Natural killer cell (primary cell): ENCODE measurements at regions not wholly inside any gene's neighbourhood (a gene's known extent, or its start where the extent isn't known, plus 50 kb on each side); places are given as distances from the start of the nearest gene placed in this dataset.
A peak's percentile ranks its signal among the peaks of the same experiment; 100 is the strongest.

Experiments
- ATAC-seq, 3 donors: fragments of 150-1000 bp in 2 of 3; fragments of 200-7000 bp in 1 of 3; cut with Tn5 transposase; 1 replicate in 1 of 3; 2 replicates in 2 of 3; pipeline ENCODE4 v1.10.0; 2021; ENCODE audit warnings: mild to moderate bottlenecking in 2 of 3, moderate library complexity in 2 of 3
- DNase-seq, 2 donors: peaks; one replicate each; pipeline versions ENCODE4 v3.0.0 to v3.0.0-alpha.2; 2013 to 2021; ENCODE audit warnings: mixed read lengths in 1 of 2
- H3K27ac ChIP-seq: one replicate; pipeline ENCODE4 v1.5.1; 2013; ENCODE audit warnings: mild to moderate bottlenecking, low read length
- H3K27me3 ChIP-seq: one replicate; pipeline ENCODE4 v1.6.1; 2013; ENCODE audit warnings: low read length; ENCODE audit not compliant: control insufficient read depth, insufficient read depth
- H3K36me3 ChIP-seq: one replicate; pipeline ENCODE4 v1.6.1; 2013; ENCODE audit warnings: low read length; ENCODE audit not compliant: control insufficient read depth, insufficient read depth
- H3K4me1 ChIP-seq: one replicate; pipeline ENCODE4 v1.6.1; 2013; ENCODE audit warnings: low read length; ENCODE audit not compliant: control insufficient read depth, insufficient read depth
- H3K4me3 ChIP-seq: one replicate; pipeline ENCODE4 v1.5.1; 2013; ENCODE audit warnings: low read length
- H3K9me3 ChIP-seq: one replicate; pipeline ENCODE4 v1.6.1; 2013; ENCODE audit warnings: low read length; ENCODE audit not compliant: control insufficient read depth, insufficient read depth
- H3K27ac Mint-ChIP-seq, 2 donors: one replicate each; pipeline ENCODE4 v1.8.0; 2022; ENCODE audit warnings: mild to moderate bottlenecking in 2 of 2, mixed read lengths in 2 of 2, moderate library complexity in 1 of 2
- H3K27me3 Mint-ChIP-seq, 2 donors: one replicate each; pipeline ENCODE4 v1.8.0; 2022; ENCODE audit warnings: low read depth in 2 of 2, mixed read lengths in 2 of 2
- H3K36me3 Mint-ChIP-seq: one replicate; pipeline ENCODE4 v1.8.0; 2022; ENCODE audit warnings: mixed read lengths
- H3K4me1 Mint-ChIP-seq, 2 donors: one replicate each; pipeline ENCODE4 v1.8.0; 2022; ENCODE audit warnings: mixed read lengths in 2 of 2
- H3K4me3 Mint-ChIP-seq: one replicate; pipeline ENCODE4 v1.8.0; 2022; ENCODE audit warnings: mild to moderate bottlenecking, moderate library complexity, mixed read lengths
- H3K9me3 Mint-ChIP-seq, 2 donors: one replicate each; pipeline ENCODE4 v1.8.0; 2022; ENCODE audit warnings: mixed read lengths in 2 of 2
- WGBS: methylation state at CpG from one replicate; pipeline ENCODE4 v1.1.7; 2013; ENCODE audit warnings: missing lambda C conversion rate; ENCODE audit not compliant: insufficient coverage; 5-methylcytosine and 5-hydroxymethylcytosine counted together
- intact Hi-C: fragments of 100-400 bp; cut with micrococcal nuclease; formaldehyde crosslinking; loops from one replicate; pipeline ENCODE4 v1.14.2; 2022
- TF ChIP-seq, protein P1 (sequence below): fragments of 200-600 bp; IDR thresholded peaks from one replicate; pipeline ENCODE4 v1.8.0; 2022; ENCODE audit warnings: antibody characterized with exemption

DNA sequence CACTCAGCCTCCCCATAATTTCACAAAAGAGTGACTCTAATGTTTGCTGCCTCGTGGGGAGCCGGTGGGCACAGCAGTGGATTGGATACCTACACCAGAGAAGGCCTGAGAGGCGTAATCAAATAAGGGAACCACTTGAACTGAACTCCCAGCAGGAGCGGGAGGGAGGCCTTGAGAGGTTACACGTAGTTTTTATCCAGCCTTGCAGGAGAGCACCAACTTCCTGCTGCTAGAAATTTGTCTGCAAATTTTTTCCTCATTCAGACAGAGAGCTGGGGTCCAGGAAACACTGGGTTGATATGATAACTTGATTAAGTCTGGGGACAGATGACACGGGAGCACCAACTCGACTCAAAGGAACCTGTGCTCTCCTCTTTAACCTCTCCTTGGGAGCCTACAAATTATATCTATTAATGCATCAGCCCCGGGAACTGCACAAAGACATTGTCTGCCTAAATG lies 69.8 kb downstream of the HES1 start:
- Histone ChIP-seq H3K27me3 (peaks cover 41% of the 10 kb centered on the region), H3K4me3 (no peak overlapping the region), H3K36me3 (no peaks in the 10 kb centered on the region), H3K4me1 (peaks cover 7% of the 10 kb centered on the region), H3K27ac (no peak overlapping the region), H3K9me3 (no peaks in the 10 kb centered on the region)
- WGBS: 21% methylated on average over 8 of the region's 8 CpGs
- Mint-ChIP-seq H3K27me3 (peaks cover 41 to 57% of the 10 kb centered on the region in 2 donors), H3K27ac (no peak overlapping the region), H3K9me3 (no peaks in the 10 kb centered on the region), H3K4me3 (no peak overlapping the region), H3K36me3 (no peaks in the 10 kb centered on the region), H3K4me1 (peaks cover 6 to 11% of the 10 kb centered on the region in 2 donors)
- DNase-seq (peak in 1 of 2 donors; percentile 33), ATAC-seq (no peak)
- TF ChIP-seq, protein P1, sequence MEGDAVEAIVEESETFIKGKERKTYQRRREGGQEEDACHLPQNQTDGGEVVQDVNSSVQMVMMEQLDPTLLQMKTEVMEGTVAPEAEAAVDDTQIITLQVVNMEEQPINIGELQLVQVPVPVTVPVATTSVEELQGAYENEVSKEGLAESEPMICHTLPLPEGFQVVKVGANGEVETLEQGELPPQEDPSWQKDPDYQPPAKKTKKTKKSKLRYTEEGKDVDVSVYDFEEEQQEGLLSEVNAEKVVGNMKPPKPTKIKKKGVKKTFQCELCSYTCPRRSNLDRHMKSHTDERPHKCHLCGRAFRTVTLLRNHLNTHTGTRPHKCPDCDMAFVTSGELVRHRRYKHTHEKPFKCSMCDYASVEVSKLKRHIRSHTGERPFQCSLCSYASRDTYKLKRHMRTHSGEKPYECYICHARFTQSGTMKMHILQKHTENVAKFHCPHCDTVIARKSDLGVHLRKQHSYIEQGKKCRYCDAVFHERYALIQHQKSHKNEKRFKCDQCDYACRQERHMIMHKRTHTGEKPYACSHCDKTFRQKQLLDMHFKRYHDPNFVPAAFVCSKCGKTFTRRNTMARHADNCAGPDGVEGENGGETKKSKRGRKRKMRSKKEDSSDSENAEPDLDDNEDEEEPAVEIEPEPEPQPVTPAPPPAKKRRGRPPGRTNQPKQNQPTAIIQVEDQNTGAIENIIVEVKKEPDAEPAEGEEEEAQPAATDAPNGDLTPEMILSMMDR: no peak
- intact Hi-C loops: no loop called here

DNA sequence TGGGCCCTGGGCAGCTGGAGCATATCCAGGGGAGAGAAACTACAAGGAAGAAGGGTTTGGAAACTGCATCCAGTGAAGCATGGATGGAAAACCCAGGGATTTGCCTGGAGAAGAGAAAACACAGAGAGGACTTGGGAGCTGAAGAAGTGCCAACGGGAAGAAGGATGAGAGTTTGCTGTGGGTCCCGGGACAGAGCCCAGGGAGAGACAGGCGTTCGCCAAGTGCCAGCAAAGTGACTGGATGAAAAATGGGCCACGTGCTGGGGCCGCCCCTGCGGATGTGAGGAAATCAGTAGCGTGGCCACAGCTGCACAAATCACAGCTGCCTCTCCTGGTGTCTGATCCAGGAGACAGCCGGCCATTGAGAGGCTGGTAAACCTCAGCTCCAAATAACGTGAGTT lies 70.4 kb downstream of the HES1 start:
- Histone ChIP-seq H3K27me3 (peaks cover 38% of the 10 kb centered on the region), H3K4me3 (no peak overlapping the region), H3K36me3 (no peaks in the 10 kb centered on the region), H3K4me1 (peaks cover 7% of the 10 kb centered on the region), H3K27ac (no peak overlapping the region), H3K9me3 (no peaks in the 10 kb centered on the region)
- H3K36me3 Mint-ChIP-seq: no peaks in the 10 kb centered on the region
- H3K4me1 Mint-ChIP-seq: peaks cover 6 to 11% of the 10 kb centered on the region in 2 donors
- no peak for DNase-seq
- H3K27ac Mint-ChIP-seq: no peak overlapping the region
- H3K27me3 Mint-ChIP-seq: peaks cover 40 to 51% of the 10 kb centered on the region in 2 donors
- ATAC-seq: no peak
- no peaks in the 10 kb centered on the region for H3K9me3 Mint-ChIP-seq
- TF ChIP-seq, protein P1: no peak
- no peak overlapping the region for H3K4me3 Mint-ChIP-seq
- intact Hi-C loops: no loop called here
- 11% methylated on average over 9 of the region's 10 CpGs for WGBS

DNA sequence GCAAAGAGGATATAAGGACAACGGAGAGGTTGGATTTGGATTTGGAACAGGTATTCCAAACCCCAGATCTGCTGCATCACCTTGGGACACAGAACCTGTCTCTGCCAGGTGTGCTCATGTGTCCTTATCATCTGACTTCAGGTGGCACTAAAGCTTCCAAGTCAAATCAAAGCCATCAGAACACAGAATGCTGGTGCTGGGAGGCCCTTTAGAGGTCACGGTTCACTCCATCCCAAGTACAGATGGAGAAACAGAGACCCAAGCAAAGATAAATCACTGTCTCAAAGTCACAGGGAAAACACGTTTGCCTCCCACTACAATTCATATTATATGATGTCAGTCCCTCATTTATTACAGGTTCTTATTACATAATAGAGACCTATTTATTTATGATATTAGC lies 72.8 kb downstream of the HES1 start:
- Histone ChIP-seq H3K4me3 (no peak overlapping the region), H3K27me3 (peaks cover 25% of the 10 kb centered on the region), H3K36me3 (no peaks in the 10 kb centered on the region), H3K27ac (no peak overlapping the region), H3K4me1 (peaks cover 2% of the 10 kb centered on the region), H3K9me3 (no peaks in the 10 kb centered on the region)
- H3K9me3 Mint-ChIP-seq: no peaks in the 10 kb centered on the region
- H3K4me3 Mint-ChIP-seq: no peak overlapping the region
- TF ChIP-seq, protein P1: no peak
- H3K4me1 Mint-ChIP-seq: peaks cover 2 to 7% of the 10 kb centered on the region in 2 donors
- peaks cover 26 to 31% of the 10 kb centered on the region in 2 donors for H3K27me3 Mint-ChIP-seq
- intact Hi-C loops: no loop called here
- H3K36me3 Mint-ChIP-seq: no peaks in the 10 kb centered on the region
- DNase-seq (no peak), ATAC-seq (no peak)
- WGBS: 87% methylated on average over 3 of the region's 3 CpGs
- H3K27ac Mint-ChIP-seq: no peak overlapping the region

DNA sequence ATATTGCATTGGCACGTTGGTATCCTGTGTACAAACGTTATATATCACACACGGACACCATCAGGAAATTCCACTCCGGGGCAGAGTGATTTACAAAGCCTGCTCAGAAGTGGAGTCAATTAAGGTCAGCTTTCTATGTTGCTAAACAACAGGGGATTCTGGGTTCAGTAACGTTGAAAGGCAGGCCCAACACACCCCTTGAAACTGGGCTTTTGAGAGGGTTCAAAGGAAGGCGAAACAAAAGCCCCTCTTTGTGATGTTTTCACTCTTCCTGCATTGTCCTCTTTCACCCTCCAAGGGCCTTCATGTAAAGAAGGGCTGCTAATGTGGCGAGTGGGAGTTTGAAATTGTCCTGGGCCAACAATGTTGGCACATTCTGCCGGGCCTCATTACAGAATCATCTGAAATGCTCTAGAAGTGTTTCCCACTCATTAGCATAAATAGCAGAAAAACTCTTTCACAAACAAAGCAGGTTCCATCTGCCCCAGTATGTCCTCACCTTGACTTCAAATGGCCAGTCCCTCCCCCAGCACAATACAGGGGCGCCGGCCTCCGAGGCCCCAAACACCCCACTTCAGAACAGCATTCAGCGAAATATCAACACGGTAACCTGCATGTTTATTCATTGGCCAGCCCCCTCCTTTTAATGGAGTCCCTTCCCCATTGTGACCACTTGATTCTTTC lies 76.4 kb downstream of the HES1 start:
- Histone ChIP-seq H3K4me3 (no peak overlapping the region), H3K27me3 (peaks cover 5% of the 10 kb centered on the region), H3K27ac (no peak overlapping the region), H3K36me3 (no peaks in the 10 kb centered on the region), H3K4me1 (no peaks in the 10 kb centered on the region), H3K9me3 (no peaks in the 10 kb centered on the region)
- Mint-ChIP-seq H3K4me1 (no peaks in the 10 kb centered on the region), H3K27ac (no peak overlapping the region), H3K9me3 (no peaks in the 10 kb centered on the region), H3K4me3 (no peak overlapping the region), H3K27me3 (peaks cover 8 to 11% of the 10 kb centered on the region in 2 donors), H3K36me3 (no peaks in the 10 kb centered on the region)
- ATAC-seq (no peak), DNase-seq (no peak)
- TF ChIP-seq, protein P1: no peak
- 66% methylated on average over 12 of the region's 13 CpGs for WGBS
- intact Hi-C loops: no loop called here
